ENCODE measurements at regions not wholly inside any gene's neighbourhood (a gene's known extent, or its start where the extent isn't known, plus 50 kb on each side); places are given as distances from the start of the nearest gene placed in this dataset.

- H3K4me1 ChIP-seq (ENCODE audit: control insufficient read depth, insufficient read depth, low read length): peaks cover 16% of the 10 kb centered on the region
- H3K4me3 ChIP-seq (ENCODE audit: low read length): no peak overlapping the region
- H3K27me3 ChIP-seq (ENCODE audit: control insufficient read depth, insufficient read depth, low read length): no peaks in the 10 kb centered on the region
- H3K36me3 ChIP-seq (ENCODE audit: control insufficient read depth, insufficient read depth, low read length): no peaks in the 10 kb centered on the region
- no peak overlapping the region for H3K9ac ChIP-seq (ENCODE audit: low read length)
- H3K9me3 ChIP-seq (ENCODE audit: control insufficient read depth, low read length): no peaks in the 10 kb centered on the region
These were observed 135.0 kb downstream of the HSD17B3 start for GRCh38 chr9:96167011-96167410.

- H3K4me1 ChIP-seq (ENCODE audit: control insufficient read depth, insufficient read depth, low read length): peaks cover 5% of the 10 kb centered on the region
- no peaks in the 10 kb centered on the region for H3K36me3 ChIP-seq (ENCODE audit: control insufficient read depth, insufficient read depth, low read length)
- H3K27me3 ChIP-seq (ENCODE audit: control insufficient read depth, insufficient read depth, low read length): no peaks in the 10 kb centered on the region
- H3K9me3 ChIP-seq (ENCODE audit: control insufficient read depth, low read length): no peaks in the 10 kb centered on the region
- no peak overlapping the region for H3K9ac ChIP-seq (ENCODE audit: low read length)
- no peak overlapping the region for H3K4me3 ChIP-seq (ENCODE audit: low read length)
These were observed 137.7 kb downstream of the HSD17B3 start for GRCh38 chr9:96164268-96164683.

GRCh38 chr9:96163712-96164111 lies 138.3 kb downstream of the HSD17B3 start:
- Histone ChIP-seq H3K36me3 (ENCODE audit: control insufficient read depth, insufficient read depth, low read length) (no peaks in the 10 kb centered on the region), H3K9ac (ENCODE audit: low read length) (no peak overlapping the region), H3K4me1 (ENCODE audit: control insufficient read depth, insufficient read depth, low read length) (no peaks in the 10 kb centered on the region), H3K27me3 (ENCODE audit: control insufficient read depth, insufficient read depth, low read length) (no peaks in the 10 kb centered on the region), H3K9me3 (ENCODE audit: control insufficient read depth, low read length) (no peaks in the 10 kb centered on the region), H3K4me3 (ENCODE audit: low read length) (no peak overlapping the region)

- no peak overlapping the region for H3K9ac ChIP-seq (ENCODE audit: low read length)
- no peaks in the 10 kb centered on the region for H3K36me3 ChIP-seq (ENCODE audit: control insufficient read depth, insufficient read depth, low read length)
- H3K4me1 ChIP-seq (ENCODE audit: control insufficient read depth, insufficient read depth, low read length): no peaks in the 10 kb centered on the region
- H3K27me3 ChIP-seq (ENCODE audit: control insufficient read depth, insufficient read depth, low read length): no peaks in the 10 kb centered on the region
- H3K4me3 ChIP-seq (ENCODE audit: low read length): no peak overlapping the region
- H3K9me3 ChIP-seq (ENCODE audit: control insufficient read depth, low read length): no peaks in the 10 kb centered on the region
These were observed 138.8 kb downstream of the HSD17B3 start for GRCh38 chr9:96163161-96163560.

- Histone ChIP-seq H3K9me3 (ENCODE audit: control insufficient read depth, low read length) (no peaks in the 10 kb centered on the region), H3K27me3 (ENCODE audit: control insufficient read depth, insufficient read depth, low read length) (no peaks in the 10 kb centered on the region), H3K4me3 (ENCODE audit: low read length) (no peak overlapping the region)
These were observed 140.2 kb downstream of the HSD17B3 start for GRCh38 chr9:96161819-96162218.

GRCh38 chr9:96160866-96161265 lies 141.1 kb downstream of the HSD17B3 start:
- Histone ChIP-seq H3K9me3 (ENCODE audit: control insufficient read depth, low read length) (no peaks in the 10 kb centered on the region), H3K36me3 (ENCODE audit: control insufficient read depth, insufficient read depth, low read length) (no peaks in the 10 kb centered on the region), H3K27me3 (ENCODE audit: control insufficient read depth, insufficient read depth, low read length) (no peaks in the 10 kb centered on the region), H3K4me1 (ENCODE audit: control insufficient read depth, insufficient read depth, low read length) (no peaks in the 10 kb centered on the region), H3K9ac (ENCODE audit: low read length) (no peak overlapping the region), H3K4me3 (ENCODE audit: low read length) (no peak overlapping the region)

More at GRCh38 chr9:96161819-96162218, 140.2 kb downstream of the HSD17B3 start:
- Histone ChIP-seq H3K4me1 (ENCODE audit: control insufficient read depth, insufficient read depth, low read length) (no peaks in the 10 kb centered on the region), H3K9ac (ENCODE audit: low read length) (no peak overlapping the region), H3K36me3 (ENCODE audit: control insufficient read depth, insufficient read depth, low read length) (no peaks in the 10 kb centered on the region)

- H3K36me3 ChIP-seq (ENCODE audit: control insufficient read depth, insufficient read depth, low read length): no peaks in the 10 kb centered on the region
- H3K9ac ChIP-seq (ENCODE audit: low read length): no peak overlapping the region
- H3K4me1 ChIP-seq (ENCODE audit: control insufficient read depth, insufficient read depth, low read length): no peaks in the 10 kb centered on the region
- no peaks in the 10 kb centered on the region for H3K27me3 ChIP-seq (ENCODE audit: control insufficient read depth, insufficient read depth, low read length)
- no peaks in the 10 kb centered on the region for H3K9me3 ChIP-seq (ENCODE audit: control insufficient read depth, low read length)
- H3K4me3 ChIP-seq (ENCODE audit: low read length): no peak overlapping the region
These were observed 141.8 kb downstream of the HSD17B3 start for GRCh38 chr9:96160168-96160567.

GRCh38 chr9:96159596-96159995 lies 142.4 kb downstream of the HSD17B3 start:
- Histone ChIP-seq H3K9ac (ENCODE audit: low read length) (no peak overlapping the region), H3K9me3 (ENCODE audit: control insufficient read depth, low read length) (no peaks in the 10 kb centered on the region), H3K4me3 (ENCODE audit: low read length) (no peak overlapping the region), H3K27me3 (ENCODE audit: control insufficient read depth, insufficient read depth, low read length) (no peaks in the 10 kb centered on the region), H3K4me1 (ENCODE audit: control insufficient read depth, insufficient read depth, low read length) (no peaks in the 10 kb centered on the region), H3K36me3 (ENCODE audit: control insufficient read depth, insufficient read depth, low read length) (no peaks in the 10 kb centered on the region)

- H3K4me3 ChIP-seq (ENCODE audit: low read length): no peak overlapping the region
- no peaks in the 10 kb centered on the region for H3K9me3 ChIP-seq (ENCODE audit: control insufficient read depth, low read length)
- no peaks in the 10 kb centered on the region for H3K36me3 ChIP-seq (ENCODE audit: control insufficient read depth, insufficient read depth, low read length)
- no peaks in the 10 kb centered on the region for H3K4me1 ChIP-seq (ENCODE audit: control insufficient read depth, insufficient read depth, low read length)
- no peaks in the 10 kb centered on the region for H3K27me3 ChIP-seq (ENCODE audit: control insufficient read depth, insufficient read depth, low read length)
- H3K9ac ChIP-seq (ENCODE audit: low read length): no peak overlapping the region
These were observed 142.9 kb downstream of the HSD17B3 start for GRCh38 chr9:96158909-96159575.

GRCh38 chr9:96158147-96158546 lies 143.8 kb downstream of the HSD17B3 start:
- no peaks in the 10 kb centered on the region for H3K9me3 ChIP-seq (ENCODE audit: control insufficient read depth, low read length)
- no peaks in the 10 kb centered on the region for H3K27me3 ChIP-seq (ENCODE audit: control insufficient read depth, insufficient read depth, low read length)
- no peak overlapping the region for H3K4me3 ChIP-seq (ENCODE audit: low read length)
- no peaks in the 10 kb centered on the region for H3K36me3 ChIP-seq (ENCODE audit: control insufficient read depth, insufficient read depth, low read length)
- H3K4me1 ChIP-seq (ENCODE audit: control insufficient read depth, insufficient read depth, low read length): no peaks in the 10 kb centered on the region
- no peak overlapping the region for H3K9ac ChIP-seq (ENCODE audit: low read length)

GRCh38 chr9:96157675-96158074 lies 144.3 kb downstream of the HSD17B3 start:
- Histone ChIP-seq H3K9me3 (ENCODE audit: control insufficient read depth, low read length) (no peaks in the 10 kb centered on the region), H3K4me1 (ENCODE audit: control insufficient read depth, insufficient read depth, low read length) (no peaks in the 10 kb centered on the region), H3K4me3 (ENCODE audit: low read length) (no peak overlapping the region), H3K36me3 (ENCODE audit: control insufficient read depth, insufficient read depth, low read length) (no peaks in the 10 kb centered on the region), H3K9ac (ENCODE audit: low read length) (no peak overlapping the region), H3K27me3 (ENCODE audit: control insufficient read depth, insufficient read depth, low read length) (no peaks in the 10 kb centered on the region)

GRCh38 chr9:96156171-96156974 lies 145.6 kb downstream of the HSD17B3 start:
- Histone ChIP-seq H3K4me3 (ENCODE audit: low read length) (no peak overlapping the region), H3K9ac (ENCODE audit: low read length) (no peak overlapping the region), H3K4me1 (ENCODE audit: control insufficient read depth, insufficient read depth, low read length) (no peaks in the 10 kb centered on the region), H3K9me3 (ENCODE audit: control insufficient read depth, low read length) (no peaks in the 10 kb centered on the region), H3K27me3 (ENCODE audit: control insufficient read depth, insufficient read depth, low read length) (no peaks in the 10 kb centered on the region), H3K36me3 (ENCODE audit: control insufficient read depth, insufficient read depth, low read length) (no peaks in the 10 kb centered on the region)

All from mucosa of stomach (tissue), 1 donor.